ENCODE measurements at regions not wholly inside any gene's neighbourhood (a gene's known extent, or its start where the extent isn't known, plus 50 kb on each side); places are given as distances from the start of the nearest gene placed in this dataset.

DNA sequence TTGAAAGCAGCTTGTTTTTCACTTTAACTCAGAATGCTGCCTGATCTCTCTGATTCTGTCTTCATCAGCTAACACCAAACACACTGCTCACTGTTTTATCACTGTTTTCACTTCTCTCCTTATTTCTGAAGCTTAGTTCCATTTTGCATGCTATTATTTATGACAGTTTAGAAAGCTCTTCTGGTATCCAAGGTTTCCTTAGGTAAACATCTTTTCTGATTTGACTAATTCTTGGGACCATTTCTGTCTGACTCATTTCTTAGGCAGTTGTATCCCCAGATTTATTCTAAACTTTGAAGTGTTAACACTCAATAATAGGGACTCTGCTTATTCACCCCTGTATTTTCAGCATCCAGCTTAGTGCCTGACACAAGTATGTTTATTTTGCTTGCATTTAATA, 167.7 kb downstream of the BCHE start:
- H3K9ac ChIP-seq (ENCODE audit: low read depth, low read length, poor library complexity): no peak overlapping the region
- H2BK120ac ChIP-seq (ENCODE audit: low read depth, low read length): no peak overlapping the region
- peaks cover 0 to 2% of the 10 kb centered on the region in 2 donors for H3K9me3 ChIP-seq (replicated peaks in 1 of 2; ENCODE audit: control insufficient read depth in 2 of 2, insufficient read depth in 1 of 2, low read depth in 1 of 2, low read length in 2 of 2)
- no peak overlapping the region for H4K91ac ChIP-seq (ENCODE audit: low read depth, low read length, poor library complexity)
- no peaks in the 10 kb centered on the region for H3K36me3 ChIP-seq (replicated peaks in 1 of 2; ENCODE audit: control insufficient read depth in 2 of 2, insufficient read depth in 2 of 2, low read length in 2 of 2)
- no peak overlapping the region for H2BK15ac ChIP-seq (ENCODE audit: low read length)
- no peak overlapping the region for H3K4ac ChIP-seq (ENCODE audit: low read length)
- no peaks in the 10 kb centered on the region for H3K79me1 ChIP-seq (ENCODE audit: low read depth, low read length)
- no peaks in the 10 kb centered on the region for H3K27me3 ChIP-seq (ENCODE audit: control insufficient read depth in 3 of 3, insufficient read depth in 3 of 3, low read depth in 1 of 3, low read length in 3 of 3)
- no peak overlapping the region for H3K4me3 ChIP-seq (ENCODE audit: low read length in 2 of 2)
- H3K27ac ChIP-seq (replicated peaks; ENCODE audit: low read length): no peak overlapping the region
- no peak overlapping the region for H3K18ac ChIP-seq (ENCODE audit: low read length)
- DNase-seq (ENCODE audit: low spot score): no peak
- no peaks in the 10 kb centered on the region for H3K4me1 ChIP-seq (ENCODE audit: control insufficient read depth in 2 of 2, insufficient read depth in 1 of 2, low read depth in 1 of 2, low read length in 2 of 2)
- H3K4me2 ChIP-seq (ENCODE audit: insufficient read depth, low read length, poor library complexity, severe bottlenecking): no peak overlapping the region
- H4K8ac ChIP-seq (ENCODE audit: low read depth, low read length): no peak overlapping the region
- H2AK5ac ChIP-seq (ENCODE audit: low read depth, low read length): no peak overlapping the region
- no peak overlapping the region for H3K14ac ChIP-seq (ENCODE audit: low read length)
- no peak overlapping the region for H2BK5ac ChIP-seq (ENCODE audit: low read length)
- no peak overlapping the region for H2AFZ ChIP-seq (ENCODE audit: low read length)
- H3K23ac ChIP-seq (ENCODE audit: low read depth, low read length, poor library complexity): no peak overlapping the region
- no peak overlapping the region for H2BK12ac ChIP-seq (ENCODE audit: low read length)

- Histone ChIP-seq H3K18ac (ENCODE audit: low read length) (no peak overlapping the region), H3K4me1 (ENCODE audit: control insufficient read depth in 2 of 2, insufficient read depth in 1 of 2, low read depth in 1 of 2, low read length in 2 of 2) (no peaks in the 10 kb centered on the region), H3K14ac (ENCODE audit: low read length) (no peak overlapping the region), H2AFZ (ENCODE audit: low read length) (no peak overlapping the region), H3K9me3 (replicated peaks in 1 of 2; ENCODE audit: control insufficient read depth in 2 of 2, insufficient read depth in 1 of 2, low read depth in 1 of 2, low read length in 2 of 2) (no peaks in the 10 kb centered on the region), H4K8ac (ENCODE audit: low read depth, low read length) (no peak overlapping the region), H2BK15ac (ENCODE audit: low read length) (no peak overlapping the region), H2AK5ac (ENCODE audit: low read depth, low read length) (no peak overlapping the region), H2BK120ac (ENCODE audit: low read depth, low read length) (no peak overlapping the region), H4K91ac (ENCODE audit: low read depth, low read length, poor library complexity) (no peak overlapping the region), H3K27ac (replicated peaks; ENCODE audit: low read length) (no peak overlapping the region), H3K23ac (ENCODE audit: low read depth, low read length, poor library complexity) (no peak overlapping the region), H3K27me3 (ENCODE audit: control insufficient read depth in 3 of 3, insufficient read depth in 3 of 3, low read depth in 1 of 3, low read length in 3 of 3) (no peaks in the 10 kb centered on the region), H3K4ac (ENCODE audit: low read length) (no peak overlapping the region), H2BK12ac (ENCODE audit: low read length) (no peak overlapping the region), H3K4me3 (ENCODE audit: low read length in 2 of 2) (no peak overlapping the region), H3K9ac (ENCODE audit: low read depth, low read length, poor library complexity) (no peak overlapping the region), H3K36me3 (replicated peaks in 1 of 2; ENCODE audit: control insufficient read depth in 2 of 2, insufficient read depth in 2 of 2, low read length in 2 of 2) (no peaks in the 10 kb centered on the region), H3K4me2 (ENCODE audit: insufficient read depth, low read length, poor library complexity, severe bottlenecking) (no peak overlapping the region), H3K79me1 (ENCODE audit: low read depth, low read length) (no peaks in the 10 kb centered on the region), H2BK5ac (ENCODE audit: low read length) (no peak overlapping the region)
- WGBS, 2 donors (ENCODE audit: extremely low coverage in 2 of 2, insufficient read length in 2 of 2, insufficient replicate concordance in 1 of 2): no CpG with 5 or more reads among the region's 2 CpGs
- DNase-seq (ENCODE audit: low spot score): no peak
Measured at GRCh38 chr3:165667676-165668075, 169.5 kb downstream of the BCHE start.

GRCh38 chr3:165658027-165658426, 179.2 kb downstream of the BCHE start:
- Histone ChIP-seq H2AFZ (ENCODE audit: low read length) (no peak overlapping the region), H4K8ac (ENCODE audit: low read depth, low read length) (no peak overlapping the region), H3K4me3 (ENCODE audit: low read length in 2 of 2) (no peak overlapping the region), H2AK5ac (ENCODE audit: low read depth, low read length) (no peak overlapping the region), H2BK15ac (ENCODE audit: low read length) (no peak overlapping the region), H2BK12ac (ENCODE audit: low read length) (no peak overlapping the region), H3K79me1 (ENCODE audit: low read depth, low read length) (no peaks in the 10 kb centered on the region), H2BK120ac (ENCODE audit: low read depth, low read length) (no peak overlapping the region), H3K18ac (ENCODE audit: low read length) (no peak overlapping the region), H2BK5ac (ENCODE audit: low read length) (no peak overlapping the region), H3K4me2 (ENCODE audit: insufficient read depth, low read length, poor library complexity, severe bottlenecking) (no peak overlapping the region), H3K4me1 (ENCODE audit: control insufficient read depth in 2 of 2, insufficient read depth in 1 of 2, low read depth in 1 of 2, low read length in 2 of 2) (no peaks in the 10 kb centered on the region), H3K23ac (ENCODE audit: low read depth, low read length, poor library complexity) (no peak overlapping the region), H3K4ac (ENCODE audit: low read length) (no peak overlapping the region), H3K9ac (ENCODE audit: low read depth, low read length, poor library complexity) (no peak overlapping the region), H3K27ac (replicated peaks; ENCODE audit: low read length) (no peak overlapping the region), H3K9me3 (replicated peaks in 1 of 2; ENCODE audit: control insufficient read depth in 2 of 2, insufficient read depth in 1 of 2, low read depth in 1 of 2, low read length in 2 of 2) (no peaks in the 10 kb centered on the region), H3K14ac (ENCODE audit: low read length) (no peak overlapping the region), H3K36me3 (replicated peaks in 1 of 2; ENCODE audit: control insufficient read depth in 2 of 2, insufficient read depth in 2 of 2, low read length in 2 of 2) (no peaks in the 10 kb centered on the region), H3K27me3 (ENCODE audit: control insufficient read depth in 3 of 3, insufficient read depth in 3 of 3, low read depth in 1 of 3, low read length in 3 of 3) (no peaks in the 10 kb centered on the region), H4K91ac (ENCODE audit: low read depth, low read length, poor library complexity) (no peak overlapping the region)
- WGBS, 2 donors (ENCODE audit: extremely low coverage in 2 of 2, insufficient read length in 2 of 2, insufficient replicate concordance in 1 of 2): no CpG with 5 or more reads among the region's 2 CpGs
- DNase-seq (ENCODE audit: low spot score): no peak

DNA sequence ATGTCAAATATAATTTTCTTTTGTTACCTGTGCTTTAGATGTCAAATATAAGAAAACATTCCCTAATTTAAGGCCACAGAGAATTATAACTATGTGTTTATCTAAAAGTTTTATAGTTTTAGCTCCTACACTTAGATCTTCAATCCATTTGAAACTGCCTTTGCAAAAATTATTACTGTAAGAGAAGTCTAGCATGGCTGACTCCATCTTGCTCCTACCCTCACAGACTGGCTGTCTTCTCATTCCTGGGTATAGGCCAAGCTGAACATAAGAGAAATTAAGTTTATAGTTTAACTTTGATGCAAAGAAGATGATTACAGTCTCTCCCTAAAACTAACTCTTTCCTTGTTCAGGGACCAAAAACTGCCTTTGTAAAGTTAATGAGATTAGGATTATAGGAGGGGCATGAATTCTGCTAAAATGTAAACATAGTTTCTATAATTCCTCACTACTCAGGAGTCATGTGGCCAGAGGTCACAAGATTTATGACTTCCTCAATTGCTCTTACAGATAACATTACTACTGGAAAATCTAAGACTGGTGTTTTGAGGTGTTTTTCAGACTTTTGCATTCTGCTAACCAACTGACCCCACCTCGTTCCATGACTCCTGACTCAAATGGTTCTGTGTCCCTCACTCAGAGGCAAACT, 184.0 kb downstream of the BCHE start:
- Histone ChIP-seq H3K4me1 (ENCODE audit: control insufficient read depth in 2 of 2, insufficient read depth in 1 of 2, low read depth in 1 of 2, low read length in 2 of 2) (no peaks in the 10 kb centered on the region), H3K4ac (ENCODE audit: low read length) (no peak overlapping the region), H3K36me3 (replicated peaks in 1 of 2; ENCODE audit: control insufficient read depth in 2 of 2, insufficient read depth in 2 of 2, low read length in 2 of 2) (no peaks in the 10 kb centered on the region), H2BK12ac (ENCODE audit: low read length) (no peak overlapping the region), H3K23ac (ENCODE audit: low read depth, low read length, poor library complexity) (no peak overlapping the region), H3K9ac (ENCODE audit: low read depth, low read length, poor library complexity) (no peak overlapping the region), H2BK5ac (ENCODE audit: low read length) (no peak overlapping the region), H3K4me3 (ENCODE audit: low read length in 2 of 2) (no peak overlapping the region), H2AFZ (ENCODE audit: low read length) (no peak overlapping the region), H3K27me3 (ENCODE audit: control insufficient read depth in 3 of 3, insufficient read depth in 3 of 3, low read depth in 1 of 3, low read length in 3 of 3) (no peaks in the 10 kb centered on the region), H2BK15ac (ENCODE audit: low read length) (no peak overlapping the region), H2AK5ac (ENCODE audit: low read depth, low read length) (no peak overlapping the region), H3K27ac (replicated peaks; ENCODE audit: low read length) (no peak overlapping the region), H3K14ac (ENCODE audit: low read length) (no peak overlapping the region), H4K8ac (ENCODE audit: low read depth, low read length) (no peak overlapping the region), H3K79me1 (ENCODE audit: low read depth, low read length) (no peaks in the 10 kb centered on the region), H2BK120ac (ENCODE audit: low read depth, low read length) (no peak overlapping the region), H3K4me2 (ENCODE audit: insufficient read depth, low read length, poor library complexity, severe bottlenecking) (no peak overlapping the region), H3K9me3 (replicated peaks in 1 of 2; ENCODE audit: control insufficient read depth in 2 of 2, insufficient read depth in 1 of 2, low read depth in 1 of 2, low read length in 2 of 2) (no peaks in the 10 kb centered on the region), H3K18ac (ENCODE audit: low read length) (no peak overlapping the region), H4K91ac (ENCODE audit: low read depth, low read length, poor library complexity) (no peak overlapping the region)
- DNase-seq (ENCODE audit: low spot score): no peak
- WGBS, 2 donors (ENCODE audit: extremely low coverage in 2 of 2, insufficient read length in 2 of 2, insufficient replicate concordance in 1 of 2): no CpG with 5 or more reads among the region's 1 CpG
